ENCODE measurements at regions not wholly inside any gene's neighbourhood (a gene's known extent, or its start where the extent isn't known, plus 50 kb on each side); places are given as distances from the start of the nearest gene placed in this dataset.
"Not testable (repeated sequence)": the region's sequence is repeated elsewhere in the genome, so short reads cannot be mapped to it uniquely, and the experiment has no call there.

DNA sequence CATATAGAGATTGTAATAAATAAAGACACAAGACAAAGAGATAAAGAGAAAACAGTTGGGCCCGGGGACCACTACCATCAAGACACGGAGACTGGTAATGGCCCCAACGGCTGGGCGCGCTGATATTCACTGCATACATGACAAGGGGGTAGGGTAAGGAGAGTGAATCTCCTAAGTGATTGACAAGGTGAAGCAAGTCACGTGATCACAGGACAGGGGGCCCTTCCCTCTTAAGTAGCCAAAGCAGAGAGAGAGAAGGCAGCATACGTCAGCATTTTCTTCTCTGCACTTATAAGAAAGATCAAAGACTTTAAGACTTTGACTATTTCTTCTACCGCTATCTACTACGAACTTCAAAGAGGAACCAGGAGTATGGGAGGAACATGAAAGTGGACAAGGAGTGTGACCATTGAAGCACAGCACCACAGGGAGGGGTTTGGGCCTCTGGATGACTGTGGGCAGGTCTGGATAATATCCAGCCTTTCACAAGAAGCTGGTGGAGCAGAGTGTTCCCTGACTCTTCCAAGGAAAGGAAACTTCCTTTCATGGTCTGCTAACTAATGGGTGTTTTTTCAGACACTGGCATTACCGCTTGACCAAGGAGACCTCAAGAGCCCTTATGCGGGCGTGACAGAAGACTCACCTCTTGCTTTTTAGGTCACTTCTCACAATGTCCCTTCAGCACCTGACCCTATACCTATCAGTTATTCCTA is 75.6 kb downstream of the MRPL39 start:
- H3K36me3 ChIP-seq (ENCODE audit: insufficient read depth, low read length); H3K79me2 ChIP-seq (ENCODE audit: control insufficient read depth, insufficient read depth, low read length, unreplicated experiment); H3K4me1 ChIP-seq (ENCODE audit: control insufficient read depth, insufficient read depth, low read length, unreplicated experiment); H2AFZ ChIP-seq (ENCODE audit: low read length, unreplicated experiment); H3K4me3 ChIP-seq (ENCODE audit: low read depth, low read length); H3K27ac ChIP-seq (ENCODE audit: low read depth, low read length): not testable (repeated sequence)
- peaks cover 24% of the 10 kb centered on the region; the same call in 1 of the 2 replicates for H3K27me3 ChIP-seq (ENCODE audit: insufficient read depth, low read length)

DNA sequence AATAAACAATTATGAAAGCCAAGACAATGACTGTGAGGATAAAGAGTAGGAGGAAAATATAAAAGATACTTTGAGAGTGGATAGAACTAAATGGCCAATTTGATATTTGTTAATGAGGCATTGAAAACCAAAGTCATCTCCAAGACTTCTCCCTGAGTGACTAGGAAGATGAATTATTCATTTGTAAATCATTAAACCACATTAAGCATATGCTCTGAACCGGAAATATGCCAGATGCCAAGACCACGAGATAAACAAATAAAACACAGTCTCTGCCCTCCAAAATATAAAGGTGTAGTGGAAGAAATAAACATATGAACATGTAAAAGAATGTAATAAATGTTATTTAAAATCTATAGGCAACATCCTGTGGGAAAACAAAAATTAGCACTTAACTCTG is 78.8 kb downstream of the MRPL39 start:
- H3K27ac ChIP-seq (ENCODE audit: low read depth, low read length), result no peak overlapping the region
- H3K27me3 ChIP-seq (ENCODE audit: insufficient read depth, low read length), result peaks cover 27% of the 10 kb centered on the region; the same call in 1 of the 2 replicates
- H2AFZ ChIP-seq (ENCODE audit: low read length, unreplicated experiment), result no peak overlapping the region
- no peaks in the 10 kb centered on the region for H3K79me2 ChIP-seq (ENCODE audit: control insufficient read depth, insufficient read depth, low read length, unreplicated experiment)
- H3K36me3 ChIP-seq (ENCODE audit: insufficient read depth, low read length), result no peaks in the 10 kb centered on the region
- no peak overlapping the region for H3K4me3 ChIP-seq (ENCODE audit: low read depth, low read length)
- H3K4me1 ChIP-seq (ENCODE audit: control insufficient read depth, insufficient read depth, low read length, unreplicated experiment), result no peaks in the 10 kb centered on the region

DNA sequence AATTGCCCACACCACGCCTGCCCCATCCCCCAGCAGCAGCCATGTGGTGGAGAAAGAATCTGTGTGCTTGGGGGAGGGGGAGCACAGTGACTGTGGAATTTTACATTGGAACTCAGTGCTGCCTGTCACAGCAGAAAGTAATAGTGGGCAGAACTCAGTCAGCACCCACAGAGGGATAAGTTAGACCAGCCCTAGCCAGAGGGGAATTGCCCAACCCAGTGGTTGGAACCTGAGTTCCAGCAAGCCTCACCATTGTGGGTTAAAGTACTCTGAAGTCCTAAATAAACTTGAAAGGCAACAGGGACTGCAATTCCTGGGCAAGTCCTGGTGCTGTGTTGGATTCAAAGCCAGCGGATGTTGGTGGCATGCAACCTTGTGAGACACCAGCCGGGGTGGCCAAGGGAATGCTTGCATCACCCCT is 88.8 kb downstream of the MRPL39 start:
- no peak overlapping the region for H3K4me3 ChIP-seq (ENCODE audit: low read depth, low read length)
- no peak overlapping the region for H3K27ac ChIP-seq (ENCODE audit: low read depth, low read length)
- H2AFZ ChIP-seq (ENCODE audit: low read length, unreplicated experiment), result no peak overlapping the region
- peaks cover 26% of the 10 kb centered on the region for H3K27me3 ChIP-seq (ENCODE audit: insufficient read depth, low read length)
- no peaks in the 10 kb centered on the region for H3K79me2 ChIP-seq (ENCODE audit: control insufficient read depth, insufficient read depth, low read length, unreplicated experiment)
- H3K4me1 ChIP-seq (ENCODE audit: control insufficient read depth, insufficient read depth, low read length, unreplicated experiment), result no peaks in the 10 kb centered on the region
- H3K36me3 ChIP-seq (ENCODE audit: insufficient read depth, low read length), result no peaks in the 10 kb centered on the region

- H3K36me3 ChIP-seq (ENCODE audit: insufficient read depth, low read length), result no peaks in the 10 kb centered on the region
- no peak overlapping the region for H3K27ac ChIP-seq (ENCODE audit: low read depth, low read length)
- peaks cover 4% of the 10 kb centered on the region for H3K27me3 ChIP-seq (ENCODE audit: insufficient read depth, low read length)
- no peak overlapping the region for H2AFZ ChIP-seq (ENCODE audit: low read length, unreplicated experiment)
- no peaks in the 10 kb centered on the region for H3K4me1 ChIP-seq (ENCODE audit: control insufficient read depth, insufficient read depth, low read length, unreplicated experiment)
- H3K4me3 ChIP-seq (ENCODE audit: low read depth, low read length), result no peak overlapping the region
- H3K79me2 ChIP-seq (ENCODE audit: control insufficient read depth, insufficient read depth, low read length, unreplicated experiment), result no peaks in the 10 kb centered on the region
Observed at GRCh38 chr21:25515484-25516405, 91.5 kb downstream of the MRPL39 start.

- H3K36me3 ChIP-seq (ENCODE audit: insufficient read depth, low read length), result no peaks in the 10 kb centered on the region
- no peak overlapping the region for H2AFZ ChIP-seq (ENCODE audit: low read length, unreplicated experiment)
- H3K79me2 ChIP-seq (ENCODE audit: control insufficient read depth, insufficient read depth, low read length, unreplicated experiment), result no peaks in the 10 kb centered on the region
- no peak overlapping the region for H3K27ac ChIP-seq (ENCODE audit: low read depth, low read length)
- H3K27me3 ChIP-seq (ENCODE audit: insufficient read depth, low read length), result no peaks in the 10 kb centered on the region
- no peak overlapping the region for H3K4me3 ChIP-seq (ENCODE audit: low read depth, low read length)
- H3K4me1 ChIP-seq (ENCODE audit: control insufficient read depth, insufficient read depth, low read length, unreplicated experiment), result no peaks in the 10 kb centered on the region
Observed at GRCh38 chr21:25513810-25514209, 93.5 kb downstream of the MRPL39 start.

GRCh38 chr21:25512095-25513081 is 94.9 kb downstream of the MRPL39 start:
- Histone ChIP-seq H3K27ac (ENCODE audit: low read depth, low read length) (no peak overlapping the region), H3K36me3 (ENCODE audit: insufficient read depth, low read length) (no peaks in the 10 kb centered on the region), H3K79me2 (ENCODE audit: control insufficient read depth, insufficient read depth, low read length, unreplicated experiment) (no peaks in the 10 kb centered on the region), H3K27me3 (ENCODE audit: insufficient read depth, low read length) (no peaks in the 10 kb centered on the region), H3K4me3 (ENCODE audit: low read depth, low read length) (no peak overlapping the region), H2AFZ (ENCODE audit: low read length, unreplicated experiment) (no peak overlapping the region), H3K4me1 (ENCODE audit: control insufficient read depth, insufficient read depth, low read length, unreplicated experiment) (no peaks in the 10 kb centered on the region)

- Histone ChIP-seq H3K27ac (ENCODE audit: low read depth, low read length) (no peak overlapping the region), H3K27me3 (ENCODE audit: insufficient read depth, low read length) (no peaks in the 10 kb centered on the region), H3K4me1 (ENCODE audit: control insufficient read depth, insufficient read depth, low read length, unreplicated experiment) (peaks cover 4% of the 10 kb centered on the region), H2AFZ (ENCODE audit: low read length, unreplicated experiment) (no peak overlapping the region), H3K36me3 (ENCODE audit: insufficient read depth, low read length) (no peaks in the 10 kb centered on the region), H3K4me3 (ENCODE audit: low read depth, low read length) (no peak overlapping the region), H3K79me2 (ENCODE audit: control insufficient read depth, insufficient read depth, low read length, unreplicated experiment) (no peaks in the 10 kb centered on the region)
Observed at GRCh38 chr21:25509862-25510261, 97.4 kb downstream of the MRPL39 start.

DNA sequence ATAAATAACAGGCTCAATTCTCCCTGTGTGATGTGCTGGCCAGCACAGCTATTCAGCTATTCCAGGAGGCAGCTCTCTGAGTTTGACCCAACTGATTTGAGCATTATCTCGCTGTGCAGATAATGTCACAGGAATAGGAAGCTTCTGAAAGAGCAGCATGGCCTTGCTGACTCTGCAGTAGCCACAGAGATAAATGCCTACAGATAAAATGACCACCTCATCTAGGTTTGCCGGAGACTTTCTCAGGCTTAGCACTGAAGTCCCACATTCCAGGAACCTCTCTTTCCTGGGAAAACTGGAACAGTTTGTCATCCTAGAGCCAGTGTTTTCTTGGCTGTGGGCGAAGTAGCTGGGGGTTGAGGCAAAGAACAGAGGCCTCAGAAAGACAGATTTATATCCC is 98.9 kb downstream of the MRPL39 start:
- Histone ChIP-seq H3K4me3 (ENCODE audit: low read depth, low read length) (no peak overlapping the region), H3K36me3 (ENCODE audit: insufficient read depth, low read length) (no peaks in the 10 kb centered on the region), H3K79me2 (ENCODE audit: control insufficient read depth, insufficient read depth, low read length, unreplicated experiment) (no peaks in the 10 kb centered on the region), H3K27me3 (ENCODE audit: insufficient read depth, low read length) (0 out of 2 replicates have a peak, but pooled peaks cover 4% of the 10 kb centered on the region), H3K4me1 (ENCODE audit: control insufficient read depth, insufficient read depth, low read length, unreplicated experiment) (peaks cover 4% of the 10 kb centered on the region), H3K27ac (ENCODE audit: low read depth, low read length) (no peak overlapping the region), H2AFZ (ENCODE audit: low read length, unreplicated experiment) (no peak overlapping the region)

GRCh38 chr21:25507522-25507921 is 99.8 kb downstream of the MRPL39 start:
- H3K79me2 ChIP-seq (ENCODE audit: control insufficient read depth, insufficient read depth, low read length, unreplicated experiment), result no peaks in the 10 kb centered on the region
- H3K36me3 ChIP-seq (ENCODE audit: insufficient read depth, low read length), result no peaks in the 10 kb centered on the region
- H3K4me1 ChIP-seq (ENCODE audit: control insufficient read depth, insufficient read depth, low read length, unreplicated experiment), result peaks cover 4% of the 10 kb centered on the region
- H3K4me3 ChIP-seq (ENCODE audit: low read depth, low read length), result no peak overlapping the region
- H2AFZ ChIP-seq (ENCODE audit: low read length, unreplicated experiment), result no peak overlapping the region
- H3K27me3 ChIP-seq (ENCODE audit: insufficient read depth, low read length), result 0 out of 2 replicates have a peak, but pooled peaks cover 4% of the 10 kb centered on the region
- no peak overlapping the region for H3K27ac ChIP-seq (ENCODE audit: low read depth, low read length)

- Histone ChIP-seq H3K4me1 (ENCODE audit: control insufficient read depth, insufficient read depth, low read length, unreplicated experiment) (peaks cover 4% of the 10 kb centered on the region), H3K36me3 (ENCODE audit: insufficient read depth, low read length) (no peaks in the 10 kb centered on the region), H2AFZ (ENCODE audit: low read length, unreplicated experiment) (no peak overlapping the region), H3K27me3 (ENCODE audit: insufficient read depth, low read length) (0 out of 2 replicates have a peak, but pooled peaks cover 4% of the 10 kb centered on the region), H3K4me3 (ENCODE audit: low read depth, low read length) (no peak overlapping the region), H3K27ac (ENCODE audit: low read depth, low read length) (no peak overlapping the region), H3K79me2 (ENCODE audit: control insufficient read depth, insufficient read depth, low read length, unreplicated experiment) (no peaks in the 10 kb centered on the region)
Observed at GRCh38 chr21:25506887-25507286, 100.4 kb downstream of the MRPL39 start.

Data from ACC112 (cell line).